ENCODE measurements at regions not wholly inside any gene's neighbourhood (a gene's known extent, or its start where the extent isn't known, plus 50 kb on each side); places are given as distances from the start of the nearest gene placed in this dataset.

DNA sequence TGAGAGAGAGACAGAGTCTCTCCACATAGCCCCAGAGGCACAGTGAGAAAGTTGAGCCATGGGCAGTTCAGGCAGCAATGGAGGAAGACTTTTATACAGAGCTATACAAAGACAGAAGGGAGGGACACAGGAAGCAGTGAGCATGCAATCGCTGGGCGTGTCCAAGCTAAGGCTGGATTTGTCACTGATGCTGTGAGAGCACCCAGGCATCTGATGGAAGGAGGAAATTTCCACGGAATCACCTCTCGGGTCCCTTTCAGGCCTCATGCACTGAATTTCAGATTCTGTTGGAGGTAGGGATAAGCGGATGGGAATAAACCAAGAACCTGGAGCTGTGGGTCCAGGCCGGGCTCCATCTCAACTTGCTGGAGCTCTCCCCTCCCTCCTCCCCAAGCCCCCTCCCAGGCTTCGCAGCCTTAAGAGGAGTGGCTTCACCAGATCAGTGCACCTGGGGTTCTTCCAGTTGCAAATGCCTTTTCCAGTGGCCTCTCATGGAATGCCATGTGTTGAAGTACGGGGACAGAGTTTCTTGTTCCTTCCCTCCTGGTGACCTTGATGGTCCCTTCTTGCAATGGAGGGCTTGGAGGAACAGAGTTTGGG is 114.8 kb upstream of the ALDH1B1 start (continued):
- no peak for TF ChIP-seq GTF2F1 (IDR thresholded peaks at IDR 0.05; ENCODE audit: borderline replicate concordance, low read depth, low read length)
- TF ChIP-seq EGR1 (IDR thresholded peaks at IDR 0.05; ENCODE audit: borderline replicate concordance, low read depth, low read length), result no peak
- no peak for TF ChIP-seq CBX8 (IDR thresholded peaks at IDR 0.05; ENCODE audit: borderline replicate concordance, low read depth, low read length)
- TF ChIP-seq SIRT6 (IDR thresholded peaks at IDR 0.05; ENCODE audit: low read length), result no peak
- no peak for TF ChIP-seq SIX5 (IDR thresholded peaks at IDR 0.05; ENCODE audit: low read depth, low read length)
- TF ChIP-seq SAP30 (IDR thresholded peaks at IDR 0.05; ENCODE audit: insufficient read depth, insufficient replicate concordance, low read length), result no peak

Data from H1 (cell line).